HG02588 (cell line): ENCODE measurements at regions not wholly inside any gene's neighbourhood (a gene's known extent, or its start where the extent isn't known, plus 50 kb on each side); places are given as distances from the start of the nearest gene placed in this dataset.

Experiments
- ATAC-seq: cut with Tn5 transposase; IDR thresholded peaks from one replicate; pipeline ENCODE4 v1.9.1; 2021; ENCODE audit warnings: mild to moderate bottlenecking, moderate library complexity; ENCODE audit not compliant: unreplicated experiment

GRCh38 chr5:11973469-11973868 is 69.2 kb upstream of the CTNND2 start:
- ATAC-seq = no peak

- ATAC-seq = no peak
Observed at GRCh38 chr5:11963227-11963626, 59.0 kb upstream of the CTNND2 start.

GRCh38 chr5:11962122-11962521 is 57.9 kb upstream of the CTNND2 start:
- no peak for ATAC-seq

GRCh38 chr5:11958321-11958720 is 54.1 kb upstream of the CTNND2 start:
- no peak for ATAC-seq

- no peak for ATAC-seq
Observed at GRCh38 chr5:11955331-11955730, 51.1 kb upstream of the CTNND2 start.
